ENCODE measurements at regions not wholly inside any gene's neighbourhood (a gene's known extent, or its start where the extent isn't known, plus 50 kb on each side); places are given as distances from the start of the nearest gene placed in this dataset.

DNA sequence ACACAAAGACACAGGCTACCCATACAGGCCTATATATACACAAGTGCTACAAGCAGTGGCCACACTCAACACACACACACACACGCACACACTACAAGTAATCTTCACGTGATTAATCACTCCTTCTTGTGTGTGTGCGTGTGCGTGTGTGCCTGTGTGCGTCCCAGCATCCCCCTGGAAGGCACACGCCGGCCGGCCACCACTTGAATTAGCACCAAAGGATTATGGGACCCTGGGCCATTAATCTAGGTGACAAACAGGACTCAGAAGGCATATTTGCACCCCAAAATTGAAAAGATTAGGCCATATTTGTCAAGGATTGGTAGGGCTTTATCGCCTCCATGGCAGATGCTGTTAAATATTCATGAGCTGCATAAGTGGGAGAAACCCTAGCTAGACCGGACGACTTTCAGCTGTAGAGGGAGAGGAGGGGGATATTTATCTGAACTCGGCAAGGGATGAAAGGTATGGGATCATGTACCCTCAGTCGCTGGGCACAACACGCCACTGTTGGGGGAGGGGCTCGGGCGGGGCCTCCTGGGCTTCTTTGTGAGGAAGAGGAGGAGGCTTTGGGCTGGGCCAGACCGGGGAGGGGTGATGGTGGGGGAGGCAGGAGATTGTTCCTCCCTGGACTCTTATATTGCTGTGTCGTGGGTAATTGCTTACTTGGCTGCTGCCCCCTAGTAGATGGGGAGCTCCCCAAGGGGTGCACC lies 89.6 kb upstream of the LHX5 start:
- TF ChIP-seq POLR2AphosphoS5 (IDR thresholded peaks at IDR 0.05; ENCODE audit: low read depth), result no peak
- TF ChIP-seq, protein P1, sequence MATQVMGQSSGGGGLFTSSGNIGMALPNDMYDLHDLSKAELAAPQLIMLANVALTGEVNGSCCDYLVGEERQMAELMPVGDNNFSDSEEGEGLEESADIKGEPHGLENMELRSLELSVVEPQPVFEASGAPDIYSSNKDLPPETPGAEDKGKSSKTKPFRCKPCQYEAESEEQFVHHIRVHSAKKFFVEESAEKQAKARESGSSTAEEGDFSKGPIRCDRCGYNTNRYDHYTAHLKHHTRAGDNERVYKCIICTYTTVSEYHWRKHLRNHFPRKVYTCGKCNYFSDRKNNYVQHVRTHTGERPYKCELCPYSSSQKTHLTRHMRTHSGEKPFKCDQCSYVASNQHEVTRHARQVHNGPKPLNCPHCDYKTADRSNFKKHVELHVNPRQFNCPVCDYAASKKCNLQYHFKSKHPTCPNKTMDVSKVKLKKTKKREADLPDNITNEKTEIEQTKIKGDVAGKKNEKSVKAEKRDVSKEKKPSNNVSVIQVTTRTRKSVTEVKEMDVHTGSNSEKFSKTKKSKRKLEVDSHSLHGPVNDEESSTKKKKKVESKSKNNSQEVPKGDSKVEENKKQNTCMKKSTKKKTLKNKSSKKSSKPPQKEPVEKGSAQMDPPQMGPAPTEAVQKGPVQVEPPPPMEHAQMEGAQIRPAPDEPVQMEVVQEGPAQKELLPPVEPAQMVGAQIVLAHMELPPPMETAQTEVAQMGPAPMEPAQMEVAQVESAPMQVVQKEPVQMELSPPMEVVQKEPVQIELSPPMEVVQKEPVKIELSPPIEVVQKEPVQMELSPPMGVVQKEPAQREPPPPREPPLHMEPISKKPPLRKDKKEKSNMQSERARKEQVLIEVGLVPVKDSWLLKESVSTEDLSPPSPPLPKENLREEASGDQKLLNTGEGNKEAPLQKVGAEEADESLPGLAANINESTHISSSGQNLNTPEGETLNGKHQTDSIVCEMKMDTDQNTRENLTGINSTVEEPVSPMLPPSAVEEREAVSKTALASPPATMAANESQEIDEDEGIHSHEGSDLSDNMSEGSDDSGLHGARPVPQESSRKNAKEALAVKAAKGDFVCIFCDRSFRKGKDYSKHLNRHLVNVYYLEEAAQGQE (IDR thresholded peaks at IDR 0.05; ENCODE audit: insufficient replicate concordance, low read depth), result no peak
- TF ChIP-seq SPI1 (IDR thresholded peaks at IDR 0.05; ENCODE audit: borderline replicate concordance, low read depth), result no peak
- TF ChIP-seq, protein P2, sequence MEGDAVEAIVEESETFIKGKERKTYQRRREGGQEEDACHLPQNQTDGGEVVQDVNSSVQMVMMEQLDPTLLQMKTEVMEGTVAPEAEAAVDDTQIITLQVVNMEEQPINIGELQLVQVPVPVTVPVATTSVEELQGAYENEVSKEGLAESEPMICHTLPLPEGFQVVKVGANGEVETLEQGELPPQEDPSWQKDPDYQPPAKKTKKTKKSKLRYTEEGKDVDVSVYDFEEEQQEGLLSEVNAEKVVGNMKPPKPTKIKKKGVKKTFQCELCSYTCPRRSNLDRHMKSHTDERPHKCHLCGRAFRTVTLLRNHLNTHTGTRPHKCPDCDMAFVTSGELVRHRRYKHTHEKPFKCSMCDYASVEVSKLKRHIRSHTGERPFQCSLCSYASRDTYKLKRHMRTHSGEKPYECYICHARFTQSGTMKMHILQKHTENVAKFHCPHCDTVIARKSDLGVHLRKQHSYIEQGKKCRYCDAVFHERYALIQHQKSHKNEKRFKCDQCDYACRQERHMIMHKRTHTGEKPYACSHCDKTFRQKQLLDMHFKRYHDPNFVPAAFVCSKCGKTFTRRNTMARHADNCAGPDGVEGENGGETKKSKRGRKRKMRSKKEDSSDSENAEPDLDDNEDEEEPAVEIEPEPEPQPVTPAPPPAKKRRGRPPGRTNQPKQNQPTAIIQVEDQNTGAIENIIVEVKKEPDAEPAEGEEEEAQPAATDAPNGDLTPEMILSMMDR (IDR thresholded peaks at IDR 0.05; ENCODE audit: insufficient read depth, low read length), result no peak
- TF ChIP-seq GABPA (IDR thresholded peaks at IDR 0.05; ENCODE audit: low read depth), result no peak
- Histone ChIP-seq H3K27me3 (ENCODE audit: insufficient read depth, poor library complexity, severe bottlenecking) (peaks cover 9% of the 10 kb centered on the region), H3K27ac (replicated peaks) (no peak overlapping the region), H3K4me3 (replicated peaks; ENCODE audit: insufficient read depth, low read length) (no peak overlapping the region)
- DNase-seq (ENCODE audit: low read depth in 1 of 2, low spot score in 1 of 2), result no peak

DNA sequence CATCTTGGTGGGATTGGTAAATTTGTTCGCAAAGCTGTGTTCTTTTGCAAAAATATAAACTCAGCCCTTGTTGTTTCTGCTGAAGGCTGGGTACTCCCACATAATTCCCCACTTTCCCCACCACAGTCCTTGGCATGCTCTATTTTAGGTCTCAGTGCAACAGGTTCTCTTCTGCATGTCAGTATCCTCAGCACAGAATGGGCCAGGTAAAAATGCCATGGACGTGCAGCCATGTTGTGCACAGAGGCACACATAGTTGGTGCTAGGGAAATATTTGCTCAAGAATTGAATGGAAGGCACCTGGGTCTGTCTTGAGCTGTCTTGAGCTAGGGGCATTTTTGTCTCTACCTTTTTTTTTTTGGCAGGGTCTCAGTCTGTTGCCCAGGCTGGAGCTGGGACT lies 87.8 kb upstream of the LHX5 start:
- H3K4me3 ChIP-seq (replicated peaks; ENCODE audit: insufficient read depth, low read length), result no peak overlapping the region
- TF ChIP-seq, protein P2 (IDR thresholded peaks at IDR 0.05; ENCODE audit: insufficient read depth, low read length), result no peak
- TF ChIP-seq GABPA (IDR thresholded peaks at IDR 0.05; ENCODE audit: low read depth), result no peak
- TF ChIP-seq, protein P1 (IDR thresholded peaks at IDR 0.05; ENCODE audit: insufficient replicate concordance, low read depth), result no peak
- TF ChIP-seq SPI1 (IDR thresholded peaks at IDR 0.05; ENCODE audit: borderline replicate concordance, low read depth), result no peak
- no peak for TF ChIP-seq POLR2AphosphoS5 (IDR thresholded peaks at IDR 0.05; ENCODE audit: low read depth)

DNA sequence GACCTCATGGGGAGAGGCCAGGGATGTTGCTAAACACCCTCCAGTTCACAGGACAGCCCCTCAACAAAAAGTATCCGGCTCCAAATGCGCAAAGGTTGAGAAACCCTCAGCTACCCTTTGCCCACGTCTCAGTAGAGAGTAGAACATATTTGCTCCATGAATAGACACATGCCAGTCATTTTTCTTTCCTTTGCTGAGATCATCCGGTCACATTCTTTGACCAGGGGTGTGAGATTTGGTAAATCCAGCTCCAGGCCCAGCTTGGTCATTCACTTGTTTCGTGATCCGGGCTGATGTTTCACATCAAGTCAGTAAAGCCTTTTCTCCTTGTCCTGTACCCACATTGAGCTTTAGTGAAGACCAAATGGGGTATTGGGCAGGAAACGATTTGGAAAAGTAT lies 83.6 kb upstream of the LHX5 start:
- TF ChIP-seq, protein P1 (IDR thresholded peaks at IDR 0.05; ENCODE audit: insufficient replicate concordance, low read depth), result no peak
- TF ChIP-seq POLR2AphosphoS5 (IDR thresholded peaks at IDR 0.05; ENCODE audit: low read depth) (no peak), GABPA (IDR thresholded peaks at IDR 0.05; ENCODE audit: low read depth) (no peak), SPI1 (IDR thresholded peaks at IDR 0.05; ENCODE audit: borderline replicate concordance, low read depth) (no peak)
- TF ChIP-seq, protein P2 (IDR thresholded peaks at IDR 0.05; ENCODE audit: insufficient read depth, low read length), result no peak
- Histone ChIP-seq H3K4me3 (replicated peaks; ENCODE audit: insufficient read depth, low read length) (no peak overlapping the region), H3K27ac (replicated peaks) (no peak overlapping the region), H3K27me3 (ENCODE audit: insufficient read depth, poor library complexity, severe bottlenecking) (no peaks in the 10 kb centered on the region)
- no peak for DNase-seq (ENCODE audit: low read depth in 1 of 2, low spot score in 1 of 2)

More for the DNA sequence above, 87.8 kb upstream of the LHX5 start:
- no peak for DNase-seq (ENCODE audit: low read depth in 1 of 2, low spot score in 1 of 2)
- peaks cover 5% of the 10 kb centered on the region for H3K27me3 ChIP-seq (ENCODE audit: insufficient read depth, poor library complexity, severe bottlenecking)
- H3K27ac ChIP-seq (replicated peaks), result no peak overlapping the region

Data from HL-60 (cell line).